ENCODE measurements at regions not wholly inside any gene's neighbourhood (a gene's known extent, or its start where the extent isn't known, plus 50 kb on each side); places are given as distances from the start of the nearest gene placed in this dataset.

DNA sequence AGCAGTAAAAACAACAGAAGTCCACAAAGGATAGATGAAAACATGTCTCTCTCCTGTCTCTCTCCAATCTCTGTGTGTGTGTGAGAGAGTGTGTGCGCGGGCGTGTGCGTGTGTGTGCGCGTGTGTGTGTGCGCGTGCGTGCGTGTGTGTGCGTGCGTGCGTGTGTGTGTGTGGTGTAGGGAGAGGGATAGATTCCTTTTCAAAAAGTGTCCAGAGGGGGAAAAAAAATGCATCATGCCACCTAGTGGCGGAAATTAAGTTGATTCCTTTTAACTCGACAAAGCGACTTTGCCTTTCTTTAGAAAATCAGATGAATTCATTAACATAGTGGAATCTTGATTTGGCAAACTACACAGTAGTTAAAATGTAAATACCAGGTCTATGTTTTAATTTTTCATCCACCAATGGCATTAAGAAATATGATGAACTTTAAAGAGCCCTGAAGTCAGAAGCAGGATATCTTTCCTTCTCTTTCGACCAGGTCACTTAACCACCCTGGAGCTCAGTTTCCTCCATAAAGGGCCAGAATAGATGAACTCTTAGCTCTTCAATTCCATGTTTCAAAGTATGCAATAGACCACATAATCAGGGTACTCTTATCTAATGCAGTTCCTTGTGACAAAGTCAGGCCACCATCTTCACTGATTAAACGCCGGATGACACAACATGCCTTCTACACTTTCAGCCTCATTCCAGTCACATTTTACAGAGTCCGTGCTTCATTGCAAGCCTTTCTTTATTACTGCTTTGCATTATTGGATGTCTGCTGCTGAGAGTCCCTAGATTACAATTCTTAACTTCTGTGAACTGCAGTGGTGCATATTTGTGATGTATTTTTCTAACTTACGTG lies 162.8 kb downstream of the FBXO8 start (continued):
- TF ChIP-seq, protein P1, sequence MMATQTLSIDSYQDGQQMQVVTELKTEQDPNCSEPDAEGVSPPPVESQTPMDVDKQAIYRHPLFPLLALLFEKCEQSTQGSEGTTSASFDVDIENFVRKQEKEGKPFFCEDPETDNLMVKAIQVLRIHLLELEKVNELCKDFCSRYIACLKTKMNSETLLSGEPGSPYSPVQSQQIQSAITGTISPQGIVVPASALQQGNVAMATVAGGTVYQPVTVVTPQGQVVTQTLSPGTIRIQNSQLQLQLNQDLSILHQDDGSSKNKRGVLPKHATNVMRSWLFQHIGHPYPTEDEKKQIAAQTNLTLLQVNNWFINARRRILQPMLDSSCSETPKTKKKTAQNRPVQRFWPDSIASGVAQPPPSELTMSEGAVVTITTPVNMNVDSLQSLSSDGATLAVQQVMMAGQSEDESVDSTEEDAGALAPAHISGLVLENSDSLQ (IDR thresholded peaks at IDR 0.05), result no peak
- TF ChIP-seq SUPT5H (IDR thresholded peaks at IDR 0.05) (no peak), MYBL2 (IDR thresholded peaks at IDR 0.05; ENCODE audit: low read depth) (0 out of 2 replicates have a peak, but pooled peaks have one; percentile 36), MYBL2 (CRISPR knock-in tag; IDR thresholded peaks at IDR 0.05; ENCODE audit: borderline replicate concordance) (no peak), MCM7 (IDR thresholded peaks at IDR 0.05) (no peak), KDM5B (IDR thresholded peaks at IDR 0.05; ENCODE audit: insufficient replicate concordance, low read depth, low read length) (no peak), RCOR1 (IDR thresholded peaks at IDR 0.05; ENCODE audit: borderline replicate concordance in 1 of 2, low read depth in 2 of 2, low read length in 2 of 2) (0 out of 4 replicates have a peak, but pooled peaks of 1 of the 2 experiments have one; percentile 54), ZNF778 (CRISPR knock-in tag; IDR thresholded peaks at IDR 0.05) (no peak), KLF13 (tag; IDR thresholded peaks at IDR 0.05; ENCODE audit: borderline replicate concordance, low read depth) (no peak), DPF2 (IDR thresholded peaks at IDR 0.05) (peak; percentile 63), ARID1B (IDR thresholded peaks at IDR 0.05) (peak; percentile 41; the same call in 1 of the 2 replicates), RAD21 (CRISPR knock-in tag; conservative IDR thresholded peaks at IDR 0.05 in 1 of 2, IDR thresholded peaks at IDR 0.05 in 1 of 2) (peak; percentile 49 to 61), EHMT2 (IDR thresholded peaks at IDR 0.05) (0 out of 2 replicates have a peak, but pooled peaks have one; percentile 22)
- TF ChIP-seq, protein P2, sequence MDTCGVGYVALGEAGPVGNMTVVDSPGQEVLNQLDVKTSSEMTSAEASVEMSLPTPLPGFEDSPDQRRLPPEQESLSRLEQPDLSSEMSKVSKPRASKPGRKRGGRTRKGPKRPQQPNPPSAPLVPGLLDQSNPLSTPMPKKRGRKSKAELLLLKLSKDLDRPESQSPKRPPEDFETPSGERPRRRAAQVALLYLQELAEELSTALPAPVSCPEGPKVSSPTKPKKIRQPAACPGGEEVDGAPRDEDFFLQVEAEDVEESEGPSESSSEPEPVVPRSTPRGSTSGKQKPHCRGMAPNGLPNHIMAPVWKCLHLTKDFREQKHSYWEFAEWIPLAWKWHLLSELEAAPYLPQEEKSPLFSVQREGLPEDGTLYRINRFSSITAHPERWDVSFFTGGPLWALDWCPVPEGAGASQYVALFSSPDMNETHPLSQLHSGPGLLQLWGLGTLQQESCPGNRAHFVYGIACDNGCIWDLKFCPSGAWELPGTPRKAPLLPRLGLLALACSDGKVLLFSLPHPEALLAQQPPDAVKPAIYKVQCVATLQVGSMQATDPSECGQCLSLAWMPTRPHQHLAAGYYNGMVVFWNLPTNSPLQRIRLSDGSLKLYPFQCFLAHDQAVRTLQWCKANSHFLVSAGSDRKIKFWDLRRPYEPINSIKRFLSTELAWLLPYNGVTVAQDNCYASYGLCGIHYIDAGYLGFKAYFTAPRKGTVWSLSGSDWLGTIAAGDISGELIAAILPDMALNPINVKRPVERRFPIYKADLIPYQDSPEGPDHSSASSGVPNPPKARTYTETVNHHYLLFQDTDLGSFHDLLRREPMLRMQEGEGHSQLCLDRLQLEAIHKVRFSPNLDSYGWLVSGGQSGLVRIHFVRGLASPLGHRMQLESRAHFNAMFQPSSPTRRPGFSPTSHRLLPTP (IDR thresholded peaks at IDR 0.05; ENCODE audit: borderline replicate concordance, extremely low read depth, insufficient read length), result no peak
- TF ChIP-seq, protein P3, sequence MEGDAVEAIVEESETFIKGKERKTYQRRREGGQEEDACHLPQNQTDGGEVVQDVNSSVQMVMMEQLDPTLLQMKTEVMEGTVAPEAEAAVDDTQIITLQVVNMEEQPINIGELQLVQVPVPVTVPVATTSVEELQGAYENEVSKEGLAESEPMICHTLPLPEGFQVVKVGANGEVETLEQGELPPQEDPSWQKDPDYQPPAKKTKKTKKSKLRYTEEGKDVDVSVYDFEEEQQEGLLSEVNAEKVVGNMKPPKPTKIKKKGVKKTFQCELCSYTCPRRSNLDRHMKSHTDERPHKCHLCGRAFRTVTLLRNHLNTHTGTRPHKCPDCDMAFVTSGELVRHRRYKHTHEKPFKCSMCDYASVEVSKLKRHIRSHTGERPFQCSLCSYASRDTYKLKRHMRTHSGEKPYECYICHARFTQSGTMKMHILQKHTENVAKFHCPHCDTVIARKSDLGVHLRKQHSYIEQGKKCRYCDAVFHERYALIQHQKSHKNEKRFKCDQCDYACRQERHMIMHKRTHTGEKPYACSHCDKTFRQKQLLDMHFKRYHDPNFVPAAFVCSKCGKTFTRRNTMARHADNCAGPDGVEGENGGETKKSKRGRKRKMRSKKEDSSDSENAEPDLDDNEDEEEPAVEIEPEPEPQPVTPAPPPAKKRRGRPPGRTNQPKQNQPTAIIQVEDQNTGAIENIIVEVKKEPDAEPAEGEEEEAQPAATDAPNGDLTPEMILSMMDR (IDR thresholded peaks at IDR 0.05 in 2 of 3, conservative IDR thresholded peaks at IDR 0.05 in 1 of 3; ENCODE audit: insufficient read depth in 2 of 3, low read depth in 1 of 3, low read length in 3 of 3), result peak; percentile 64 to 75 (median 66)

Data from K562 (cell line).